ENCODE measurements at regions not wholly inside any gene's neighbourhood (a gene's known extent, or its start where the extent isn't known, plus 50 kb on each side); places are given as distances from the start of the nearest gene placed in this dataset.

- no peak for DNase-seq (ENCODE audit: low spot score)
These were observed 71.3 kb upstream of the GHR start for GRCh38 chr5:42351956-42352355.

GRCh38 chr5:42360056-42360455, 63.2 kb upstream of the GHR start:
- no peak for DNase-seq (ENCODE audit: low spot score)

GRCh38 chr5:42360616-42361314, 62.5 kb upstream of the GHR start:
- DNase-seq (ENCODE audit: low spot score): no peak

GRCh38 chr5:42361315-42361688, 61.9 kb upstream of the GHR start:
- DNase-seq (ENCODE audit: low spot score): no peak

- no peak for DNase-seq (ENCODE audit: low spot score)
These were observed 57.2 kb upstream of the GHR start for GRCh38 chr5:42366051-42366450.
